Spleen (tissue), 7 donors: ENCODE measurements at regions not wholly inside any gene's neighbourhood (a gene's known extent, or its start where the extent isn't known, plus 50 kb on each side); places are given as distances from the start of the nearest gene placed in this dataset.

Experiments
- CTCF ChIP-seq, 11 experiments: fragments of 200-600 bp in 7 of 11; fragments of 450-650 bp in 4 of 11; sonication (generic) in 4 of 11; IDR thresholded peaks in 8 of 11; conservative IDR thresholded peaks in 3 of 11; 1 replicate in 7 of 11; 2 replicates in 4 of 11; pipeline versions ENCODE4 v1.4.0 to v1.8.0; 2016 to 2021; ENCODE audit warnings: antibody characterized with exemption in 11 of 11, inconsistent platforms in 4 of 11, mild to moderate bottlenecking in 1 of 11
- POLR2A ChIP-seq, 3 donors: fragments of 450-650 bp; IDR thresholded peaks; one replicate each; pipeline ENCODE4 v1.5.1; 2017; ENCODE audit warnings: antibody characterized with exemption in 3 of 3, mild to moderate bottlenecking in 1 of 3
- POLR2AphosphoS5 ChIP-seq, 3 donors: sonication (generic); formaldehyde crosslinking; IDR thresholded peaks; one replicate each; pipeline ENCODE4 v1.5.1; 2017; ENCODE audit warnings: antibody characterized with exemption in 3 of 3
- donor health status: DM: no; HTN: no; CAD: no; lungs with moderate emphysema.
- donor health status: DM: no; HTN: no; CAD: no.
- donor health status: DM: no; HTN: no; CAD: no.

GRCh38 chr10:36452851-36453250 lies 672.5 kb upstream of the ANKRD30A start:
- no peak for TF ChIP-seq CTCF (IDR thresholded peaks at IDR 0.05 in 8 of 11, conservative IDR thresholded peaks at IDR 0.05 in 3 of 11)
- TF ChIP-seq POLR2A (IDR thresholded peaks at IDR 0.05) = no peak
- TF ChIP-seq POLR2AphosphoS5 (IDR thresholded peaks at IDR 0.05) = no peak
